Neural cell (in vitro differentiated cells): ENCODE measurements at regions not wholly inside any gene's neighbourhood (a gene's known extent, or its start where the extent isn't known, plus 50 kb on each side); places are given as distances from the start of the nearest gene placed in this dataset.

ENCODE experiments used
- EP300 ChIP-seq: fragments of 450-650 bp; conservative IDR thresholded peaks from 2 replicates; pipeline ENCODE4 v1.6.1; 2014; ENCODE audit warnings: antibody characterized with exemption, mild to moderate bottlenecking, moderate library complexity; ENCODE audit not compliant: poor library complexity, severe bottlenecking
- EZH2 ChIP-seq: fragments of 200-600, 300-800 bp; shearing (Covaris generic), sonication (generic); IDR thresholded peaks from 2 replicates; pipeline ENCODE4 v1.6.1; 2014; ENCODE audit warnings: antibody characterized with exemption, low read length, borderline replicate concordance, mild to moderate bottlenecking; ENCODE audit not compliant: insufficient read depth, poor library complexity, severe bottlenecking
- MXI1 ChIP-seq: fragments of 450-650 bp; conservative IDR thresholded peaks from 2 replicates; pipeline ENCODE4 v1.6.1; 2014; ENCODE audit warnings: antibody characterized with exemption, mild to moderate bottlenecking; ENCODE audit not compliant: poor library complexity, severe bottlenecking
- POLR2AphosphoS5 ChIP-seq: IDR thresholded peaks from 2 replicates; pipeline ENCODE4 v1.6.1; 2012
- TAF1 ChIP-seq: IDR thresholded peaks from 2 replicates; pipeline ENCODE4 v1.6.1; 2012; ENCODE audit warnings: low read depth
- TF ChIP-seq, protein P1 (sequence below): fragments of 450-650 bp; IDR thresholded peaks from 2 replicates; pipeline ENCODE4 v1.5.1; 2014; ENCODE audit warnings: antibody characterized with exemption, mild to moderate bottlenecking, moderate library complexity; ENCODE audit not compliant: poor library complexity, severe bottlenecking
- TF ChIP-seq, protein P2 (sequence below): IDR thresholded peaks from 2 replicates; pipeline ENCODE4 v1.6.1; 2012; ENCODE audit warnings: borderline replicate concordance

DNA sequence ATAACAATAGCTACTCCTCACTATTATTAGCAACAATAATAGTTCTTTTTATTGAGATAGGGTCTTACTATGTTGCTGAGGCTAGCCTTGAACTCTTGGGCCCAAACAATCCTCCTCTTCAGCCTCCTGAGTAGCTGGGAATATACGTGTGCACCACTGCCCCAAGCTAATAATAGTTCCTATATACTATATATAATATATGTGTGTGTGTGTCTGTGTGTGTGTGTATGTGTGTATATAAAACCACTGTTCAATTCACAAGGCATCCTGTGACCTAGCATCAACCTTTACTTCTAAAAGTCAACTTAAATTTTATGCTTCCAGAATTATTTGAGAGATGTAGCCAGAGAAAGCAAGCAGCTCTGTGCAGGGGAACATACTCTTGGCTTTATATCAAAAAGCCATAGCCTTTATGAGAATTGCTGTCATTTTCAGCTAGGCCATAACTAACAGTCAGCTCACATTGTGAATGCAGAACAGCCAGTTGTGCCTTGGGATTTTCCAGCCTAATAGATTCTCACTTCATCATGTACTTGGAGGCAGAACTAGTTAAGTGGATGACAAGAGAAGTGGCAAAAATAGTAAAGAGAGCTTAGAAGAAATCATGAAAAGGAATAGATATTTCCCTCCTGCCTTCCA lies 665.5 kb downstream of the NYAP2 start:
- TF ChIP-seq POLR2AphosphoS5 (no peak), TAF1 (no peak), EP300 (no peak), EZH2 (no peak), MXI1 (no peak)
- TF ChIP-seq, protein P1, sequence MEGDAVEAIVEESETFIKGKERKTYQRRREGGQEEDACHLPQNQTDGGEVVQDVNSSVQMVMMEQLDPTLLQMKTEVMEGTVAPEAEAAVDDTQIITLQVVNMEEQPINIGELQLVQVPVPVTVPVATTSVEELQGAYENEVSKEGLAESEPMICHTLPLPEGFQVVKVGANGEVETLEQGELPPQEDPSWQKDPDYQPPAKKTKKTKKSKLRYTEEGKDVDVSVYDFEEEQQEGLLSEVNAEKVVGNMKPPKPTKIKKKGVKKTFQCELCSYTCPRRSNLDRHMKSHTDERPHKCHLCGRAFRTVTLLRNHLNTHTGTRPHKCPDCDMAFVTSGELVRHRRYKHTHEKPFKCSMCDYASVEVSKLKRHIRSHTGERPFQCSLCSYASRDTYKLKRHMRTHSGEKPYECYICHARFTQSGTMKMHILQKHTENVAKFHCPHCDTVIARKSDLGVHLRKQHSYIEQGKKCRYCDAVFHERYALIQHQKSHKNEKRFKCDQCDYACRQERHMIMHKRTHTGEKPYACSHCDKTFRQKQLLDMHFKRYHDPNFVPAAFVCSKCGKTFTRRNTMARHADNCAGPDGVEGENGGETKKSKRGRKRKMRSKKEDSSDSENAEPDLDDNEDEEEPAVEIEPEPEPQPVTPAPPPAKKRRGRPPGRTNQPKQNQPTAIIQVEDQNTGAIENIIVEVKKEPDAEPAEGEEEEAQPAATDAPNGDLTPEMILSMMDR, result no peak
- TF ChIP-seq, protein P2, sequence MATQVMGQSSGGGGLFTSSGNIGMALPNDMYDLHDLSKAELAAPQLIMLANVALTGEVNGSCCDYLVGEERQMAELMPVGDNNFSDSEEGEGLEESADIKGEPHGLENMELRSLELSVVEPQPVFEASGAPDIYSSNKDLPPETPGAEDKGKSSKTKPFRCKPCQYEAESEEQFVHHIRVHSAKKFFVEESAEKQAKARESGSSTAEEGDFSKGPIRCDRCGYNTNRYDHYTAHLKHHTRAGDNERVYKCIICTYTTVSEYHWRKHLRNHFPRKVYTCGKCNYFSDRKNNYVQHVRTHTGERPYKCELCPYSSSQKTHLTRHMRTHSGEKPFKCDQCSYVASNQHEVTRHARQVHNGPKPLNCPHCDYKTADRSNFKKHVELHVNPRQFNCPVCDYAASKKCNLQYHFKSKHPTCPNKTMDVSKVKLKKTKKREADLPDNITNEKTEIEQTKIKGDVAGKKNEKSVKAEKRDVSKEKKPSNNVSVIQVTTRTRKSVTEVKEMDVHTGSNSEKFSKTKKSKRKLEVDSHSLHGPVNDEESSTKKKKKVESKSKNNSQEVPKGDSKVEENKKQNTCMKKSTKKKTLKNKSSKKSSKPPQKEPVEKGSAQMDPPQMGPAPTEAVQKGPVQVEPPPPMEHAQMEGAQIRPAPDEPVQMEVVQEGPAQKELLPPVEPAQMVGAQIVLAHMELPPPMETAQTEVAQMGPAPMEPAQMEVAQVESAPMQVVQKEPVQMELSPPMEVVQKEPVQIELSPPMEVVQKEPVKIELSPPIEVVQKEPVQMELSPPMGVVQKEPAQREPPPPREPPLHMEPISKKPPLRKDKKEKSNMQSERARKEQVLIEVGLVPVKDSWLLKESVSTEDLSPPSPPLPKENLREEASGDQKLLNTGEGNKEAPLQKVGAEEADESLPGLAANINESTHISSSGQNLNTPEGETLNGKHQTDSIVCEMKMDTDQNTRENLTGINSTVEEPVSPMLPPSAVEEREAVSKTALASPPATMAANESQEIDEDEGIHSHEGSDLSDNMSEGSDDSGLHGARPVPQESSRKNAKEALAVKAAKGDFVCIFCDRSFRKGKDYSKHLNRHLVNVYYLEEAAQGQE, result no peak
